ENCODE measurements at regions not wholly inside any gene's neighbourhood (a gene's known extent, or its start where the extent isn't known, plus 50 kb on each side); places are given as distances from the start of the nearest gene placed in this dataset.
"Not testable (repeated sequence)": the region's sequence is repeated elsewhere in the genome, so short reads cannot be mapped to it uniquely, and the experiment has no call there.

- Histone ChIP-seq H3K4me3 (replicated peaks; ENCODE audit: low read depth, low read length) (no peak overlapping the region), H3K27me3 (replicated peaks; ENCODE audit: control insufficient read depth, insufficient read depth, low read length) (no peaks in the 10 kb centered on the region), H3K36me3 (ENCODE audit: control insufficient read depth, insufficient read depth, low read length) (no peaks in the 10 kb centered on the region)
- DNase-seq (ENCODE audit: extremely low read depth, insufficient read length): no peak
- TF ChIP-seq CTCF (IDR thresholded peaks at IDR 0.05; ENCODE audit: insufficient read depth, low read length, poor library complexity, severe bottlenecking): no peak
These were observed 210.3 kb downstream of the PTPRC start for GRCh38 chr1:198849093-198849492.

- Histone ChIP-seq H3K4me3 (replicated peaks; ENCODE audit: low read depth, low read length) (no peak overlapping the region), H3K36me3 (ENCODE audit: control insufficient read depth, insufficient read depth, low read length) (no peaks in the 10 kb centered on the region), H3K27me3 (replicated peaks; ENCODE audit: control insufficient read depth, insufficient read depth, low read length) (no peaks in the 10 kb centered on the region)
- no peak for TF ChIP-seq CTCF (IDR thresholded peaks at IDR 0.05; ENCODE audit: insufficient read depth, low read length, poor library complexity, severe bottlenecking)
- DNase-seq (ENCODE audit: extremely low read depth, insufficient read length): no peak
These were observed 211.4 kb downstream of the PTPRC start for GRCh38 chr1:198850196-198850595.

- H3K27me3 ChIP-seq (replicated peaks; ENCODE audit: control insufficient read depth, insufficient read depth, low read length); H3K36me3 ChIP-seq (ENCODE audit: control insufficient read depth, insufficient read depth, low read length); H3K4me3 ChIP-seq (replicated peaks; ENCODE audit: low read depth, low read length); DNase-seq (ENCODE audit: extremely low read depth, insufficient read length): not testable (repeated sequence)
These were observed 212.1 kb downstream of the PTPRC start for GRCh38 chr1:198850966-198851365.

- DNase-seq (ENCODE audit: extremely low read depth, insufficient read length): no peak
- no peaks in the 10 kb centered on the region for H3K27me3 ChIP-seq (replicated peaks; ENCODE audit: control insufficient read depth, insufficient read depth, low read length)
- TF ChIP-seq CTCF (IDR thresholded peaks at IDR 0.05; ENCODE audit: insufficient read depth, low read length, poor library complexity, severe bottlenecking): no peak
- H3K4me3 ChIP-seq (replicated peaks; ENCODE audit: low read depth, low read length): no peak overlapping the region
- no peaks in the 10 kb centered on the region for H3K36me3 ChIP-seq (ENCODE audit: control insufficient read depth, insufficient read depth, low read length)
These were observed 217.8 kb downstream of the PTPRC start for GRCh38 chr1:198856601-198857000.

GRCh38 chr1:198858033-198858432 lies 219.2 kb downstream of the PTPRC start:
- Histone ChIP-seq H3K36me3 (ENCODE audit: control insufficient read depth, insufficient read depth, low read length) (no peaks in the 10 kb centered on the region), H3K4me3 (replicated peaks; ENCODE audit: low read depth, low read length) (no peak overlapping the region), H3K27me3 (replicated peaks; ENCODE audit: control insufficient read depth, insufficient read depth, low read length) (no peaks in the 10 kb centered on the region)
- no peak for DNase-seq (ENCODE audit: extremely low read depth, insufficient read length)
- no peak for TF ChIP-seq CTCF (IDR thresholded peaks at IDR 0.05; ENCODE audit: insufficient read depth, low read length, poor library complexity, severe bottlenecking)

GRCh38 chr1:198860371-198860770 lies 221.5 kb downstream of the PTPRC start:
- no peak overlapping the region for H3K4me3 ChIP-seq (replicated peaks; ENCODE audit: low read depth, low read length)
- no peak for TF ChIP-seq CTCF (IDR thresholded peaks at IDR 0.05; ENCODE audit: insufficient read depth, low read length, poor library complexity, severe bottlenecking)
- no peaks in the 10 kb centered on the region for H3K36me3 ChIP-seq (ENCODE audit: control insufficient read depth, insufficient read depth, low read length)
- no peaks in the 10 kb centered on the region for H3K27me3 ChIP-seq (replicated peaks; ENCODE audit: control insufficient read depth, insufficient read depth, low read length)
- no peak for DNase-seq (ENCODE audit: extremely low read depth, insufficient read length)

Data from GM06990 (cell line).